Hematopoietic multipotent progenitor cell treated with erythropoietin and hydrocortisone succinate and interleukin-3 and kit ligand, for 6 days (in vitro differentiated cells): ENCODE measurements at regions not wholly inside any gene's neighbourhood (a gene's known extent, or its start where the extent isn't known, plus 50 kb on each side); places are given as distances from the start of the nearest gene placed in this dataset.

Experiments used
- DNase-seq: peaks from one replicate; pipeline ENCODE4 v3.0.0-alpha.2; 2015

- DNase-seq, result no peak
These were observed 122.6 kb upstream of the PHACTR1 start for GRCh38 chr6:12593771-12594529.

DNA sequence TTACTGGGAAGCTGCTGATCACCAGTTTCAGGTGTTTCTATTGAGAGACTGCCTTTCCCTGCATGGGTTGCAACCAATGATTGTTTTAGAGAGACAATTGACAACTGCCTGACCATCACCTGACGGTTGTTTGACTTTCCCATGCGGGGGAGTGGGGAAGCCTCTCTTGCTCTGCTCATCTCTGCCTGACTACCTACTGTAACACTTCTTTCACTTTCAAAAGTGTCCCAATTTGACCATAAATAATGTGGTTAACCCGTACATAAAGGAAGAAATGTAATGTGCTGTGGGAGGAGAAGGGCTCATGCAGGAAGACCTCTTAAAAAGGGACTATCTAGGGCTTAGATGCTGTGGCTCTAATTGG, 122.1 kb upstream of the PHACTR1 start:
- no peak for DNase-seq

- DNase-seq, result peak; percentile 7
These were observed 121.3 kb upstream of the PHACTR1 start for GRCh38 chr6:12595161-12595811.

GRCh38 chr6:12596731-12597130, 119.8 kb upstream of the PHACTR1 start:
- no peak for DNase-seq

- DNase-seq, result no peak
These were observed 117.6 kb upstream of the PHACTR1 start for GRCh38 chr6:12598919-12599318.

DNA sequence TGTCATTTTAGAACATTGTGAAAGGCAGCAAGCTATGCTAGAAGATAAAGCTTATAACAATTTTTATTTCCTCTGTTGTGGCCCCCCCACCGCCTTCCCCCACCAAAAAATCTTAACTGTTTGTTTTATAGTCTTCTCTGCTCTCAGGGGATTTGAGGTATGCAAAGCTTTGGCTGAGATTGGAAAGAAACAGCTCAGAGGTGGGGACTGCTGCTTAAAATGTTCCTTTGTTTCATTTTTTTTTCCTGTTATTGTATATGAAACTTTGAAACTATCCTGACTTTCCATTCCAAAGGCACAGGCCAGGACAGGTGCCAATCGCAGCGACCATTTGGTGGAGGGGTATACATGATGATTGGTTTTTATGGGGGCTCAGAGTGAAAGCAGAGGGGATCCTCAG, 114.7 kb upstream of the PHACTR1 start:
- DNase-seq, result no peak

DNA sequence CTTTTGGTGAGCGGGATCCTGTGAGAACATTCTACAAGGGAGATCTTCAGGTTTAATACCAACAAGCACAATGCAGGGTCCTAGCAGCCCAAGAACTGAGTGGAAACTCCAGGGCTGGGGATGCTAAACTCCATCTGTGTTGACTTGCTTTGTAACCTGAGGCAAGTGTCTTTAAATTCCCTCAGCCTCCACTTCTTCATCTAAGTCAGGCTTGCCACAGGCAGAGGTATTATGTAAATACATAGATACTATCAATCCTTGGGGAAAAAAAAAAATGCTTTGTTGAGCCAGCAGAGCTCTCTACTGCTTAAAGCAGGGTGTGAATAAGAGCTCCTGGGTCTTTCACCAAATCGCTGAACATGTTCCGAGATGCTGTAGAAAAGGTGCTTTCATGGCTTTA, 114.2 kb upstream of the PHACTR1 start:
- DNase-seq, result no peak

GRCh38 chr6:12602951-12603672, 113.5 kb upstream of the PHACTR1 start:
- peak; percentile 51 for DNase-seq

- no peak for DNase-seq
These were observed 112.9 kb upstream of the PHACTR1 start for GRCh38 chr6:12603673-12604049.

- peak; percentile 85 for DNase-seq
These were observed 110.7 kb upstream of the PHACTR1 start for GRCh38 chr6:12605888-12606345.

GRCh38 chr6:12606616-12607015, 110.0 kb upstream of the PHACTR1 start:
- no peak for DNase-seq

DNA sequence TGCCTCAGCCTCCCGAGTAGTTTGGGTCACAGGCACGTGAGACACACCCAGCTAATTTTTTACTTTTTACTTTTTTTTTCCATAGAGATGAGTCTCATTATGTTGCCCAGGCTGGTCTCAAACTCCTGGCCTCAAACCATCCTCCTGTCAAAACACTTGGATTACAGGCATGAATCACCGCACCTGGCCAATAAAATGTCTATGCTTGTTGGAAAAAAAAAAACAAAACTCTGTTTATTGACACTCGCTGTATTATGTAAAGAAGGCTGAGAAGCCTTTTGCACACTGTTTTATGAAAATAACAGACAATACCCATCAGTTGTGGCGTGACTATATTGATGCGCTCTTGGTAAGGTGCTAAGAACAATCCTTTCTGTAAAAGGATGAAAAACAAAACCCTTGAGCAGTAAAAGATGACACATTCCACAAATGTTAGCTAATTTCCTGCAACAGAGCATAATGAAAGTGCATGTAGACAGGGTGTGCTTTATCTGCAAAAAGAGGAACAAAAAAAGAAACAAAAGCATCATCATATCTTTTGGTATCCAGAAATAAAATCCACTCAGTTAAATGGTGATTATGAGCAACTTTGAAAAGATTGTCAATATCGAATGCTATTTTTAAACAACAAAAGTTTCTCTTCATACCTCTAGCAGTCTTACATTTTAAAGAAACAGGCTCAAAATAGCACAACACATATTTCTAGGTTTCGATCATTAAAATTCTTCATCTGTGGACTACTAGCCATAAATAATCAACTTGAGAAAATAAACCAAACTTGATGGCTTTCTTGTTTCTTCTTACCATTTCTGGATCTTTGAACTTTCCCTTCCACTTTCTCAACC, 108.3 kb upstream of the PHACTR1 start:
- DNase-seq, result peak; percentile 10

DNA sequence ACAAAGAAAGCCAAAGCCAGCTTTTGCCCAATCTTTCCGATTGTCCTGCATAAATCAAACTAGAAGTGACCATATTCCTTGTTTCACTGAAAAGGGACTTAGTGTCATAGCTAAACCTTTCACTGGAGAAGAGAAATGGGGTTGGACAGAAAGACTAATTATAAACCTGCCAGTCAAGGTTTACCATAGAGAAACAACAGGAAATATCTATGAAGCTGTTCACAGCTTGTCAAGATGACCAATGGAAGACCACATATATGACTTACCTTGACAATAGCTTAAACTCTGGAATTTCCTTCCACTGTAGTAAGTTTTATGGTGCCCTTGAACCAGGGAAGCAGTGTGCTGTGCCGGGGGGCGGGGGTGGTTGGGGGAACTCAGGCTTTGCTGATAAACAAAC, 107.7 kb upstream of the PHACTR1 start:
- DNase-seq, result no peak

DNA sequence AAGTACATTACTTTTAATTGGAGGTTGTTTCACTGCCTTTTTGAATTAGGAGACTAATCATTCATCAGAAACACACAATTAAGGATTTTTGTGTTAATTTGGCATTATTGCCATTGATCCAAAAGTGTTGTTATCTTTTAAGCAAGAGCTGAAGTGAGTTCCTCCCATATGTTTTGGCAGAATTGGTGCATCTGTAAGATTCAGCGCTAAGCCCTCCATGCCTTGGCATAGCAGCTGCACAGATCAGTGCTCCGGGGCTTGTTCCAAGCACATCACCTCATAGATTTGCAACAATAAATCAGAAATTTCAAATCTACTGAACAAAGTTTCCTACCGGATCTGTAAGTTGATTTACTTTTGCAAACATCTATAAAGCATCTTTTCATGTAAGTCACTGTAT, 106.8 kb upstream of the PHACTR1 start:
- no peak for DNase-seq

GRCh38 chr6:12610862-12611261, 105.7 kb upstream of the PHACTR1 start:
- no peak for DNase-seq

GRCh38 chr6:12613811-12614210, 102.8 kb upstream of the PHACTR1 start:
- DNase-seq, result no peak

GRCh38 chr6:12614456-12614855, 102.1 kb upstream of the PHACTR1 start:
- DNase-seq, result no peak

DNA sequence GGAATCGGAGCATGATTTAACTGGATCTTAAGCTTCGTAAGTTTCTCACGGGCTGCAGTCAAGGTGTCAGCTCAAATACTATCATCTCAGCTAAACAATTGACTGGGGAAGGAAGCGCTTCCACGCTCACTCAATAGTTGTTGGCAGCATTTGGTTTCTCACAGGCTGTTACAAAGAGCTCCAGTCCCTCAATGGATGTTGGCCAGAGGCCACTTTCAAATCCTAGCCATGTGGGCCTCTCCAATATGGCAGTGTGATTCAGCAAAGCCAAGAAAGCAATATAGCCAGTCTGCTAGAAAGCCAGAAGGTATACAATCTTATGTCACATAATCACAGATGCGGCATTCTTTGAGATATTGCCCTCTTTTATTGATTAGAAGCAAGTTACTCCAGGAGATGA, 98.3 kb upstream of the PHACTR1 start:
- DNase-seq, result no peak

DNA sequence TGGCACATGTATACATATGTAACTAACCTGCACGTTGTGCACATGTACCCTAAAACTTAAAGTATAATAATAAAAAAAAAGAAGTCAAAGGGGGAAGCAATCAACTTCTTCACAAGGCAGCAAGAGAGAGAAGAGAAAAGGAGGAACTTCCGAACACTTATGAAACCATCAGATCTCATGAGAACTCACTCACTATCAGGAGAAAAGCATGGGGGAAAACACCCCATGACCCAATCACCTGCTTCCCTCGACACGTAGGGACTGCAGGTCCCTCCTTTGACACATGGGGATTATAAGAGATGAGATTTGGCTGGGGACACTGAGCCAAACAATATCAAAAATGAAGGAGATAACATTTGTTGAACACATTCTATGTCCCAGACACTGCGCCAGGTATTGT, 94.8 kb upstream of the PHACTR1 start:
- peak; percentile 5 for DNase-seq

DNA sequence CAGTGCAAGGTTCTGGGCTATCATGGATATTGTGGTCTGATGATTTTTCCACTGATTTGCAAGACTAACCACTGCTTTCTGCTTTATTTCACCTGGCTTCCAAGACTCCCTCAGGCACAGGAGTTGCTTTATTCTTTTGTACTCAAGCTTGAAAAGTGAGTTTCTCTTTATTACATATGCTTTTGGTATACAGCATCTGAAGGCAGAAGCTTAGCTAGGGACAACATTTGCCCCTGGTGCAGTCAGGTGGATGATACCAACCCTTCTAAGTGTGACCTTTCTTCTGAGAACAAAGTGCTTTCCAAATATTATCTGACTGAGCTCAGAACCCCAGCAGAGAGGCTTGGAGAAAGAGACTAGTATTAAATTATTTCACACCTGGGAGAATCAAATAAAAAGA, 94.0 kb upstream of the PHACTR1 start:
- DNase-seq, result no peak

DNA sequence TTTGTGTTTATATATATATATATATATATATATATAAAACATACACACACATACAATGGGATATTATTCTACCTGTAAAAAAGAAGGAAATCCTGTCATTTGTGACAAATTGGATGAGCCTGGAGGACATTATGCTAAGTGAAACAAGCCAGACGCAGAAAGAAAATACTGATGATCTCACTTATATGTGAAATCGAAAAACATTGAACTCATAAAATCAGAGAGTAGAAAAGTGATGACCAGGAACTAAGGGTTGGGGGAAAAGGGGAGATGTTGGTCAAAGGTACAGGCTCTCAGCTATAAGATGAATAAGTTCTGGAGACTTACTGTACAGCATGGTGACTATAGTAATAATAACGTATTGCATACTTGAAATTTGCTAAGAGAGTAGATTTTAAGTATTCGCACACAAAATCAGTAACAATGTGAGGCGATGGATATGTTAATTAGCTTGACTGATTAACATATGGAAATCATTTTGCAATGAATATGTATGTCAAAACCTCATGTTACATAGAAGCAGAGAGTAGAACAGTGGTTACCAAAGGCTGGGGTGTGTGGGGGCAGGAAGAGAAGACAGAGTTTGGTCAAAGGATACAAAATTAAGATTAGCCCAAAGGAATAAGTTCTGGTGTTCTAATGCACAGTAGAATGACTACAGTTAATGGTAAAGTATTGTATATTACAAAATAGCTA, 92.3 kb upstream of the PHACTR1 start:
- DNase-seq, result no peak

DNA sequence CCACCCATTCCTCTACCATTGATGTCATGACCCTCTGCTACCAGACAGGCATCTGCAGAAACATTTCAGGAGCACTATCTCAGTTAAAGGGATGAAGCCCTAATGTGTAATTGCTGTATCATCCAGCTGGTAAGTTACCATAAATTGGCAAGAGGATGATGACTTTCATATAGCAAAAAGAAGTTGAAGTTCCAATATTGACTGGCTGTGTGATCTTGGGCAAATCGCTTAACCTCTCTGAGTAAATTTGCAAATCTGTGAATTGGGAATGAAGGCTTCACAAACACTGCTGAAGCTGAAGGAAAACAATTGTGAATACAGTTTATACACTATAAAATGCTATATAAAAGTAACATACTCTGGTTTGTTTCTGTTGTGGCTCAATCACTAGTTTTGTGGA, 89.5 kb upstream of the PHACTR1 start:
- DNase-seq, result no peak

DNA sequence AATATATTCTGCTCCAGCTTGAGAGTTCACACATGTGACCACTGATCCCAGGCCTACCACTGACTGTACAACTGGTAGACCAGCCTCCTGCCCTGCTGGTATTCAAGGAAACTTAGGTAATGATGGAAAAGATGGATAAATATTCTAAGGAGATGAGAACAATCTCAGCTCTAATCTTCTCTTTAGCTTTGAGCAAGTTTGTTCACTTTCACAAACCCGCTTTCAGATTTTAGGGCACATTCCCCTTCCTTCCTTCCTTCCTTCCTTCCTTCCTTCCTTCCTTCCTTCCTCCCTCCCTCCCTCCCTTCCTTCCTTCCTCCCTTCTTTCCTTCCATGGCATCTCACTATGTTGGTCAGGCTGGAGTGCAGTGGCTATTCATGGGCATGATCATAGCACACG, 88.2 kb upstream of the PHACTR1 start:
- no peak for DNase-seq
